ENCODE measurements at regions not wholly inside any gene's neighbourhood (a gene's known extent, or its start where the extent isn't known, plus 50 kb on each side); places are given as distances from the start of the nearest gene placed in this dataset.

GRCh38 chr9:84504360-84504759 lies 163.8 kb upstream of the SLC28A3 start:
- Histone ChIP-seq H3K27me3 (replicated peaks; ENCODE audit: control insufficient read depth, insufficient read depth, low read length) (no peaks in the 10 kb centered on the region), H3K4me3 (replicated peaks; ENCODE audit: low read depth, low read length) (no peak overlapping the region), H3K36me3 (ENCODE audit: control insufficient read depth, insufficient read depth, low read length) (no peaks in the 10 kb centered on the region)
- no peak for DNase-seq (ENCODE audit: extremely low read depth, insufficient read length)
- no peak for TF ChIP-seq CTCF (IDR thresholded peaks at IDR 0.05; ENCODE audit: insufficient read depth, low read length, poor library complexity, severe bottlenecking)

GRCh38 chr9:84511651-84512050 lies 157.9 kb upstream of the NTRK2 start:
- no peak overlapping the region for H3K4me3 ChIP-seq (replicated peaks; ENCODE audit: low read depth, low read length)
- DNase-seq (ENCODE audit: extremely low read depth, insufficient read length): no peak
- no peak for TF ChIP-seq CTCF (IDR thresholded peaks at IDR 0.05; ENCODE audit: insufficient read depth, low read length, poor library complexity, severe bottlenecking)
- no peaks in the 10 kb centered on the region; the same call in 1 of the 2 replicates for H3K27me3 ChIP-seq (replicated peaks; ENCODE audit: control insufficient read depth, insufficient read depth, low read length)
- no peaks in the 10 kb centered on the region for H3K36me3 ChIP-seq (ENCODE audit: control insufficient read depth, insufficient read depth, low read length)

GRCh38 chr9:84512493-84512892 lies 157.0 kb upstream of the NTRK2 start:
- TF ChIP-seq CTCF (IDR thresholded peaks at IDR 0.05; ENCODE audit: insufficient read depth, low read length, poor library complexity, severe bottlenecking): no peak
- H3K36me3 ChIP-seq (ENCODE audit: control insufficient read depth, insufficient read depth, low read length): no peaks in the 10 kb centered on the region
- no peak for DNase-seq (ENCODE audit: extremely low read depth, insufficient read length)
- H3K27me3 ChIP-seq (replicated peaks; ENCODE audit: control insufficient read depth, insufficient read depth, low read length): no peaks in the 10 kb centered on the region; the same call in 1 of the 2 replicates
- no peak overlapping the region for H3K4me3 ChIP-seq (replicated peaks; ENCODE audit: low read depth, low read length)

- no peak for TF ChIP-seq CTCF (IDR thresholded peaks at IDR 0.05; ENCODE audit: insufficient read depth, low read length, poor library complexity, severe bottlenecking)
- H3K4me3 ChIP-seq (replicated peaks; ENCODE audit: low read depth, low read length): no peak overlapping the region
- no peaks in the 10 kb centered on the region; the same call in 1 of the 2 replicates for H3K27me3 ChIP-seq (replicated peaks; ENCODE audit: control insufficient read depth, insufficient read depth, low read length)
- no peak for DNase-seq (ENCODE audit: extremely low read depth, insufficient read length)
- H3K36me3 ChIP-seq (ENCODE audit: control insufficient read depth, insufficient read depth, low read length): no peaks in the 10 kb centered on the region
These were observed 156.1 kb upstream of the NTRK2 start for GRCh38 chr9:84513473-84513872.

GRCh38 chr9:84513979-84514378 lies 155.6 kb upstream of the NTRK2 start:
- no peak for TF ChIP-seq CTCF (IDR thresholded peaks at IDR 0.05; ENCODE audit: insufficient read depth, low read length, poor library complexity, severe bottlenecking)
- no peaks in the 10 kb centered on the region; the same call in 1 of the 2 replicates for H3K27me3 ChIP-seq (replicated peaks; ENCODE audit: control insufficient read depth, insufficient read depth, low read length)
- H3K36me3 ChIP-seq (ENCODE audit: control insufficient read depth, insufficient read depth, low read length): no peaks in the 10 kb centered on the region
- no peak overlapping the region for H3K4me3 ChIP-seq (replicated peaks; ENCODE audit: low read depth, low read length)
- no peak for DNase-seq (ENCODE audit: extremely low read depth, insufficient read length)

- TF ChIP-seq CTCF (IDR thresholded peaks at IDR 0.05; ENCODE audit: insufficient read depth, low read length, poor library complexity, severe bottlenecking): no peak
- no peak for DNase-seq (ENCODE audit: extremely low read depth, insufficient read length)
- Histone ChIP-seq H3K4me3 (replicated peaks; ENCODE audit: low read depth, low read length) (no peak overlapping the region), H3K27me3 (replicated peaks; ENCODE audit: control insufficient read depth, insufficient read depth, low read length) (no peaks in the 10 kb centered on the region; the same call in 1 of the 2 replicates), H3K36me3 (ENCODE audit: control insufficient read depth, insufficient read depth, low read length) (no peaks in the 10 kb centered on the region)
These were observed 155.1 kb upstream of the NTRK2 start for GRCh38 chr9:84514421-84514820.

All from GM06990 (cell line).